GM21825 (cell line): ENCODE measurements at regions not wholly inside any gene's neighbourhood (a gene's known extent, or its start where the extent isn't known, plus 50 kb on each side); places are given as distances from the start of the nearest gene placed in this dataset.

Experiments
- ATAC-seq: cut with Tn5 transposase; IDR thresholded peaks from one replicate; pipeline ENCODE4 v1.9.1; 2021; ENCODE audit warnings: mild to moderate bottlenecking, moderate library complexity; ENCODE audit not compliant: unreplicated experiment

DNA sequence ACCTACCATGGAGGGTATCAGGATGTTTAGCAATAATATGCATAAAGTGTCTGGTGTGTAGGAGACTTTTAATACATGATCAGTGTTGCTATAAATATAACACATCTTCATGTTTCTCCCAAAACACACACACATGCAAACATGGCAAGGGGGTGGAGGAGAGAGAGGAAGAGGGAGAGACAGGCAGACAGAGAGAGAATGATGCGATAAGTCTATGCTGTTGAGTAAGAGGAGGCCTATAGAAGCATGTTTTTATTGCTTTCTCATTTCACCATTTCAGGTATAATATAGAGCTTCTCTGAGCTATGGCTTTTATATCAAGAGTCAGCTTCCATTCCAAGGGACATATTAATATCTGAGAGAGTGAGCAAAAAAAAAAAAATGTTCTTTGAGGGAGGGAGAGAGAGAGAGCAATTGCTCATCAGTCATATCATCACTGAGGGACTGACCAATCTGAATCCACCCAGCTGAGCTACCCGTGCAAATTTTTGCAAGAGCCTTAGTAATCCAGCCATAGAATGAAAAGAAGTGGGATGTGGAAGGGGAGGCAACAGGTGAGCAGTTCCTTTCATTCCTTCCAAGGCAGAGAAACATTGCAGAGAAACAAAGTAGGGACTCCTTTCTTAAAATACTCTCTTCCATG is 54.8 kb upstream of the RASSF8 start:
- ATAC-seq = no peak

DNA sequence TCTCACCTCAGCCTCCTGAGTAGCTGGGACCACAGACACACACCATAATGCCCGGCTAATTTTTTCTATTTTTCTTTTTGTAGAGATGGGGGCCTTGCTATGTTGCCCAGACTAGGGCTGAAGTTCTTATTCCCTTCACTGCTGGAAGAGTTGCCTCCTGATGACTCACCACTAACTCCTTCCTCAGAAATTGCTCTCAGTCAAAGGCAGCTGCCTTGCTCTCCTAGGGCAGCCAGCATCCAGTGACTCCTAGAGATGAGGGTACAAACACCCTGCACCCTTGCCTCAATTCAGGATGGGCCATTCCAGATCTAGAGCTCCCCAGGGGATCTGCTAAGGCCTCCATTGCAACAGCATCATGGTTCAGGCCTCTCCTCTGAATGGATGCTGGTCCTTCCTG is 54.0 kb upstream of the RASSF8 start:
- no peak for ATAC-seq

DNA sequence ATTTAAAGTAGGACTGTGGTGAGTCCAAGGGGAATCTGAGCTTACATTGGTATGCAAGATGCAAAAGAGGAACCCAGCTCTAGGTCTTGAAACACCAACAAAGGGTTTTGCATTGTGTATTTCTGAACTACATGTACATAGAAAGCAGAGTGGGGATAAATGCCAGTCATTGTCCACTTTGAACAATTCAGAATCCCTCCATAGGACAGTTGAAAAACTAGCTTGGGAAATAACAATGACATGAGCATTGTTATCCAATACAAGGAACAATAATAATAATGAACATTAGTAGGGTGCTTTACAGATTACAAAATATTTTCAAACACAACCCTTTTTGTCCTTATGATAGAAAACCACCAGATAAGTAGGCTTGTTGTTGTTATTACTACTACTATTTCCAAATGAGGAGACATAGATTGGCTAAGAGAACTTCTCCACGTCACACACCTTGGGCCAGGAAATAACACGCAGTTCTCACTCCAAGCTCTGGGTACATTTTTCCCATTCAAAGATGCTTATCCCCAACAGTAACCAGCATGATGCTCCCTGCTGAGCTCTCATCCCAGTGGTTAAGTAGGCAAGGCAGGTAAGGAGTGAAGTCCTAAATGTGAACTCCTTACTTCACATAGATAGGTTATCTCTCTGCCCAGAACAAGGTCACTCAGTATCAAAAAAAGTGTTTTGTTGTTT is 51.7 kb upstream of the RASSF8 start:
- no peak for ATAC-seq
